ENCODE measurements at regions not wholly inside any gene's neighbourhood (a gene's known extent, or its start where the extent isn't known, plus 50 kb on each side); places are given as distances from the start of the nearest gene placed in this dataset.
A peak's percentile ranks its signal among the peaks of the same experiment; 100 is the strongest.

GRCh38 chr4:38314663-38315062 lies 349.3 kb upstream of the KLF3 start:
- Histone ChIP-seq H3K9me3 (no peaks in the 10 kb centered on the region), H3K36me3 (no peaks in the 10 kb centered on the region), H3K4me1 (peaks cover 9% of the 10 kb centered on the region), H3K4me3 (ENCODE audit: low read depth, low read length) (no peak overlapping the region), H3K27me3 (no peaks in the 10 kb centered on the region)
- TF ChIP-seq, protein P1, sequence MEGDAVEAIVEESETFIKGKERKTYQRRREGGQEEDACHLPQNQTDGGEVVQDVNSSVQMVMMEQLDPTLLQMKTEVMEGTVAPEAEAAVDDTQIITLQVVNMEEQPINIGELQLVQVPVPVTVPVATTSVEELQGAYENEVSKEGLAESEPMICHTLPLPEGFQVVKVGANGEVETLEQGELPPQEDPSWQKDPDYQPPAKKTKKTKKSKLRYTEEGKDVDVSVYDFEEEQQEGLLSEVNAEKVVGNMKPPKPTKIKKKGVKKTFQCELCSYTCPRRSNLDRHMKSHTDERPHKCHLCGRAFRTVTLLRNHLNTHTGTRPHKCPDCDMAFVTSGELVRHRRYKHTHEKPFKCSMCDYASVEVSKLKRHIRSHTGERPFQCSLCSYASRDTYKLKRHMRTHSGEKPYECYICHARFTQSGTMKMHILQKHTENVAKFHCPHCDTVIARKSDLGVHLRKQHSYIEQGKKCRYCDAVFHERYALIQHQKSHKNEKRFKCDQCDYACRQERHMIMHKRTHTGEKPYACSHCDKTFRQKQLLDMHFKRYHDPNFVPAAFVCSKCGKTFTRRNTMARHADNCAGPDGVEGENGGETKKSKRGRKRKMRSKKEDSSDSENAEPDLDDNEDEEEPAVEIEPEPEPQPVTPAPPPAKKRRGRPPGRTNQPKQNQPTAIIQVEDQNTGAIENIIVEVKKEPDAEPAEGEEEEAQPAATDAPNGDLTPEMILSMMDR (IDR thresholded peaks at IDR 0.05; ENCODE audit: low read depth, low read length), result no peak
- no peak for DNase-seq

GRCh38 chr4:38315286-38315685 lies 348.7 kb upstream of the KLF3 start:
- Histone ChIP-seq H3K4me1 (peaks cover 13% of the 10 kb centered on the region), H3K4me3 (ENCODE audit: low read depth, low read length) (no peak overlapping the region), H3K36me3 (no peaks in the 10 kb centered on the region), H3K27me3 (no peaks in the 10 kb centered on the region), H3K9me3 (no peaks in the 10 kb centered on the region)
- no peak for DNase-seq
- TF ChIP-seq, protein P1 (IDR thresholded peaks at IDR 0.05; ENCODE audit: low read depth, low read length), result no peak

DNA sequence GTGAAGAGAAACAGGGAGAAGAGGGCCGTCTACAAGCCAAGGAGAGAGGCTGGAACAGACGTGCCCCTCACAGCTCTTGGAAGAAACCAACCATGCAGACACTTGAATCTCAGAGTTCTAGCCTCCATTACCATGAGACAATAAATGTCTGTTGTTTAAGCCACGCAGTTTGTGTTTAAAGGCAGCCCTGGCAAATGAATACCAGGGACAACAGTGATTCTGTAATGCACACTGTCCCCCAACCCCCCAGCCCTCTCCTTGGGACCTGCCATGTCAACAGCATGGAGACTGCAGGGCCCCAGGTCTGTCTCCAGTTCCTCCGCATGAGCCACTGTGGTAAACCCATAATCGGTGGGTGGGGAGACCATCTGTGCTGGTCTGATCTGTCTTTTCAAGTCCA lies 348.0 kb upstream of the KLF3 start:
- DNase-seq, result no peak
- Histone ChIP-seq H3K27me3 (no peaks in the 10 kb centered on the region), H3K4me3 (ENCODE audit: low read depth, low read length) (no peak overlapping the region), H3K9me3 (no peaks in the 10 kb centered on the region), H3K36me3 (no peaks in the 10 kb centered on the region), H3K4me1 (peaks cover 15% of the 10 kb centered on the region)
- TF ChIP-seq, protein P1 (IDR thresholded peaks at IDR 0.05; ENCODE audit: low read depth, low read length), result no peak

DNA sequence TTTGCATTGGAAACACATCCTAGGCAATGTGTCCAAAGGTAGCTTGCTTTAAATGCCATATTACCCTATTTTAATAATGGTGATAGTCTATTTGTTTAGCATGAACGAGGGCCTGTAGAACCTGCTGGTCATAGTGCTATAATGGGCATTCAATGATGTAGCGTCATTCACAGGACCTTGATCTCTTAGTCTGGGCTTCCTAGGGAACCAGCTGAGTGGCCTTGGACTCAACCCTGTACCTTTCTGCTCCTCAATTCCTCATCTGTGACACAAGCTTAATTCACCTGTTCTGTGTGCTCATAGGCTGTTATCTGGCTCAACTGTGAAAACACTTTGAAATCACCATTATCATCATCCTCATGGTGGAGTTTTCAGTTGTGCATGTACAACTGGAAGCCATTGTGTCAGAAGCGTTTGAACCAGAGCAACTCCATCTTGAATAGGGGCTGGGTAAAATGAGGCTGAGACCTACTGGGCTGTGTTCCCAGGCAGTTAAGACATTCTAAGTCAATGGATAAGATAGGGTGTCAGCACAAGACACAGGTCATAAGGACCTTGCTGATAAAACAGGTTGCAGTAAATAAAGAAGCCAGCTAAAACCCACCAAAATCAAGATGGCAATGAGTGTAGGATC lies 346.8 kb upstream of the KLF3 start:
- H3K4me3 ChIP-seq (ENCODE audit: low read depth, low read length), result no peak overlapping the region
- no peak for DNase-seq
- TF ChIP-seq, protein P1 (IDR thresholded peaks at IDR 0.05; ENCODE audit: low read depth, low read length), result no peak

GRCh38 chr4:38318737-38319455 lies 345.1 kb upstream of the KLF3 start:
- Histone ChIP-seq H3K4me1 (peaks cover 15% of the 10 kb centered on the region), H3K36me3 (no peaks in the 10 kb centered on the region), H3K27me3 (no peaks in the 10 kb centered on the region), H3K9me3 (no peaks in the 10 kb centered on the region), H3K4me3 (ENCODE audit: low read depth, low read length) (peak overlapping the region; percentile 51)
- TF ChIP-seq, protein P1 (IDR thresholded peaks at IDR 0.05; ENCODE audit: low read depth, low read length), result no peak
- peak; percentile 86 for DNase-seq

More for the DNA sequence above, 346.8 kb upstream of the KLF3 start:
- H3K4me1 ChIP-seq, result peaks cover 15% of the 10 kb centered on the region
- no peaks in the 10 kb centered on the region for H3K36me3 ChIP-seq
- H3K27me3 ChIP-seq, result no peaks in the 10 kb centered on the region
- no peaks in the 10 kb centered on the region for H3K9me3 ChIP-seq
